Ovary (tissue), 7 donors: ENCODE measurements at regions not wholly inside any gene's neighbourhood (a gene's known extent, or its start where the extent isn't known, plus 50 kb on each side); places are given as distances from the start of the nearest gene placed in this dataset.

Experiments used
- DNase-seq, 5 donors: peaks; one replicate each; pipeline ENCODE4 v3.0.0-alpha.2; 2019 to 2020
- H3K27ac ChIP-seq, 2 donors: fragments of 200-600 bp; one replicate each; pipeline versions ENCODE4 v1.5.1 to v1.8.0; 2019 to 2022
- H3K27me3 ChIP-seq: fragments of 200-600 bp; one replicate; pipeline ENCODE4 v1.8.0; 2022
- H3K36me3 ChIP-seq: fragments of 200-600 bp; sonication (generic); one replicate; pipeline ENCODE4 v1.5.1; 2019
- H3K4me1 ChIP-seq: one replicate; pipeline ENCODE4 v1.8.1; 2013; ENCODE audit warnings: mild to moderate bottlenecking, moderate library complexity; ENCODE audit not compliant: insufficient read depth
- H3K4me3 ChIP-seq: fragments of 200-600 bp; sonication (generic); one replicate; pipeline ENCODE4 v1.5.1; 2017
- H3K9me3 ChIP-seq, 2 donors: fragments of 200-600 bp in 1 of 2; sonication (generic) in 1 of 2; one replicate each; pipeline versions ENCODE4 v1.5.1 to v1.8.1; 2013 to 2019; ENCODE audit warnings: mild to moderate bottlenecking in 1 of 2, moderate library complexity in 1 of 2
- EP300 ChIP-seq: sonication (generic); formaldehyde crosslinking; IDR thresholded peaks from one replicate; pipeline ENCODE4 v1.6.1; 2017; ENCODE audit warnings: antibody characterized with exemption
- POLR2A ChIP-seq: fragments of 450-650 bp; IDR thresholded peaks from one replicate; pipeline ENCODE4 v1.6.1; 2017; ENCODE audit warnings: antibody characterized with exemption, mild to moderate bottlenecking, moderate library complexity
- WGBS, 3 donors: extraction: QIAGEN DNeasy Blood & Tissue Kit in 1 of 3; methylation state at CpG; one replicate each; pipeline versions ENCODE4 v1.1.5 to v1.1.7; 2013 to 2017; 5-methylcytosine and 5-hydroxymethylcytosine counted together
- intact Hi-C, 4 donors: fragments of 100-400 bp; cut with DNase I; formaldehyde crosslinking; loops; one replicate each; pipeline versions ENCODE4 v1.11.0 to v1.15.1; 2022 to 2023
- TF ChIP-seq, protein P1 (sequence below), 3 donors: fragments of 450-650 bp in 2 of 3; fragments of 200-600 bp in 1 of 3; IDR thresholded peaks; one replicate each; pipeline versions ENCODE4 v1.5.1 to v1.8.0; 2016 to 2022; ENCODE audit warnings: antibody characterized with exemption in 3 of 3, mild to moderate bottlenecking in 1 of 3
- donor health status: DM: no; HTN: no; CAD: no; lungs with moderate emphysema.
- donor health status: DM: no; HTN: no; CAD: no.
- donor health status: Bipolar disorder and iron deficiency.
- donor health status: DM: no; HTN: no; CAD: no.
- donor health status: DM: yes; HTN: yes; CAD: no.

DNA sequence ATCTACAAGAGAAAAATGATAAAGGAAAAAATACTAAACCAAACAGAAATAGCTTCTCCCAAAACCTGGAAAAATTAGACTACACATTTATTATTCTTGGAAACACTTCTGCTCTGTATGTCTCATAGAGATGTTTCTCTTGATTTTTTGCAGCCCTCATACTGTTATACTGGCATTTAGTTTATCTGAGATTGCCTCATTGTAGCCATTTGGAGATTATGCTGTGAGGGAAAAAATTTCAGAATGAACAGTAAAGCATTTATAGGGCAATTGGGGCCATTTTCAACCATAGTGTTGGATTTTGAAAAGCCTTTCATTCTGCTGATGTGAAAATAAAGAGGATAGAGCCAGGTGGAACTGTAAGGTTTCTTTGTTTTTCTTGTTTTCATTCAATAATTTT lies 441.8 kb upstream of the RIOK2 start:
- TF ChIP-seq, protein P1, sequence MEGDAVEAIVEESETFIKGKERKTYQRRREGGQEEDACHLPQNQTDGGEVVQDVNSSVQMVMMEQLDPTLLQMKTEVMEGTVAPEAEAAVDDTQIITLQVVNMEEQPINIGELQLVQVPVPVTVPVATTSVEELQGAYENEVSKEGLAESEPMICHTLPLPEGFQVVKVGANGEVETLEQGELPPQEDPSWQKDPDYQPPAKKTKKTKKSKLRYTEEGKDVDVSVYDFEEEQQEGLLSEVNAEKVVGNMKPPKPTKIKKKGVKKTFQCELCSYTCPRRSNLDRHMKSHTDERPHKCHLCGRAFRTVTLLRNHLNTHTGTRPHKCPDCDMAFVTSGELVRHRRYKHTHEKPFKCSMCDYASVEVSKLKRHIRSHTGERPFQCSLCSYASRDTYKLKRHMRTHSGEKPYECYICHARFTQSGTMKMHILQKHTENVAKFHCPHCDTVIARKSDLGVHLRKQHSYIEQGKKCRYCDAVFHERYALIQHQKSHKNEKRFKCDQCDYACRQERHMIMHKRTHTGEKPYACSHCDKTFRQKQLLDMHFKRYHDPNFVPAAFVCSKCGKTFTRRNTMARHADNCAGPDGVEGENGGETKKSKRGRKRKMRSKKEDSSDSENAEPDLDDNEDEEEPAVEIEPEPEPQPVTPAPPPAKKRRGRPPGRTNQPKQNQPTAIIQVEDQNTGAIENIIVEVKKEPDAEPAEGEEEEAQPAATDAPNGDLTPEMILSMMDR (IDR thresholded peaks at IDR 0.05): no peak
- no peak for TF ChIP-seq EP300
- no peak for TF ChIP-seq POLR2A
- Histone ChIP-seq H3K27ac (no peak overlapping the region), H3K4me3 (no peak overlapping the region), H3K27me3 (no peaks in the 10 kb centered on the region), H3K36me3 (no peaks in the 10 kb centered on the region), H3K9me3 (no peaks in the 10 kb centered on the region), H3K4me1 (no peaks in the 10 kb centered on the region)
- intact Hi-C loops: no loop called here
- no peak for DNase-seq

DNA sequence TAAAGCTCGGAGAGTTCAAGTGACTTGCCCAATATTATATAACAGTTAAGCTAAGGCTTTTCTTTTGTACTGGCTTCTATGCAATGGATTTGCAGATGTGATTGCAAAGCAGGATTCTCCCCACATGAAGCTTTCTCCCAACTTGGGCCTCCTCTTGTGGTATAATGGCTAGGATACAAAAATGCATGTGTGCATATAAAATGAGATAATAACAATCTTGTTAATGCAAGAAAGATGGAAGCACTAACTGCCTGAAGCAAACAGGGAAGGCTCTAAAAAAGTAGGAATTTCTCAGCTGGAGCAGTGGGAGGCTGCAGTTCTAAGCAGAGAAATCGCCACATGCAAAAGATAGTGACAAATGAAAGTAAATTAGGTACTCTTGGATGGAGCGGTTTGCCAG lies 444.2 kb upstream of the RIOK2 start:
- H3K27ac ChIP-seq: no peak overlapping the region
- intact Hi-C loops: no loop called here

DNA sequence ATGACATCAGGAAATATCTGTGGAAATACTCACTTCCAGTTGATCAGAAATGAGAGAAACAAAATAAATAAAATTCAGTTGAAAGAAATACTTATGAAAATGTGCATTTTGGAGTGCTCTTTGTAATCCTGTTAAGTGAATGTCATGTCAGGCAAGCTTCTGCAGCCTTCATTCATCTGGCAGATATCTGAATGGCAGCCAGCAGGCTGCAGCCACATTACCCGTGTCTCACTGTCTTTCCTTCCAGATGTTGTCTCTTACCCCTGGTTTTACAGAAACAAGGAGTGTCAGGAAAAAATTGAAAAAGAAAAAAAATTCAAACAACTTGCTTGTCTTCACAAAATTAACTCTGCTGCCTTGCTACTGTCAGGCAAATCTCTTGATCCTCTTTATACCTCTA lies 445.0 kb upstream of the RIOK2 start:
- H3K27me3 ChIP-seq: no peaks in the 10 kb centered on the region
- H3K36me3 ChIP-seq: no peaks in the 10 kb centered on the region
- intact Hi-C loops: no loop called here
- DNase-seq: no peak
- no peaks in the 10 kb centered on the region for H3K4me1 ChIP-seq
- no peak overlapping the region for H3K27ac ChIP-seq
- 21 to 32% (median 21%) methylated on average over 1 of the region's 1 CpG for WGBS, 3 donors
- H3K4me3 ChIP-seq: no peak overlapping the region
- no peaks in the 10 kb centered on the region for H3K9me3 ChIP-seq
- TF ChIP-seq POLR2A (no peak), EP300 (no peak)
- TF ChIP-seq, protein P1 (IDR thresholded peaks at IDR 0.05): no peak

More for the DNA sequence above, 444.2 kb upstream of the RIOK2 start:
- Histone ChIP-seq H3K36me3 (no peaks in the 10 kb centered on the region), H3K9me3 (no peaks in the 10 kb centered on the region), H3K4me3 (no peak overlapping the region), H3K4me1 (no peaks in the 10 kb centered on the region), H3K27me3 (no peaks in the 10 kb centered on the region)
- WGBS, 3 donors: 74 to 79% (median 79%) methylated on average over 3 of the region's 3 CpGs
- TF ChIP-seq, protein P1 (IDR thresholded peaks at IDR 0.05): no peak
- TF ChIP-seq POLR2A (no peak), EP300 (no peak)
- no peak for DNase-seq

DNA sequence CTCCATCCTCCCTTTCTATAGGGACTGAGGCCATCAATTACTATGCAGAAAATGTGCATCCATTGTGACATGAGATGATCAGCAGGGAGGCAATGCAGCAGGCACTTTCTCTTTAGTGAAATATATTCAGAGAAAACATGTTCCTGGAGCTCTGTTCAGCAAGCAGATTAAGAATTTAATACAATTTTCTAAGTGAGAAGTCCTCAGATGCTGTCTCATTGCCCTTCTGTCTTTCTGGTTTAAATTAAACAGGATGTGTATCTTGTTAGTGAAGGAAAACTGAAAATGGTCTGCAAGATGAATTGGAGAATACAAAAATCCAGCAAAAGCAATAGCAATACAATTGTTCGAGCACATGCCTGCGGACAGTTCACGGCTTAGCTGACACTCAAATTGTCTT lies 445.8 kb upstream of the RIOK2 start:
- Histone ChIP-seq H3K9me3 (no peaks in the 10 kb centered on the region), H3K36me3 (no peaks in the 10 kb centered on the region), H3K4me1 (no peaks in the 10 kb centered on the region), H3K27ac (no peak overlapping the region), H3K27me3 (no peaks in the 10 kb centered on the region), H3K4me3 (no peak overlapping the region)
- intact Hi-C loops: no loop called here
- 72 to 77% (median 75%) methylated on average over 3 of the region's 3 CpGs for whole genome bisulfite sequencing, 3 donors
- TF ChIP-seq EP300 (no peak), POLR2A (no peak)
- TF ChIP-seq, protein P1 (IDR thresholded peaks at IDR 0.05): no peak
- DNase-seq: no peak

DNA sequence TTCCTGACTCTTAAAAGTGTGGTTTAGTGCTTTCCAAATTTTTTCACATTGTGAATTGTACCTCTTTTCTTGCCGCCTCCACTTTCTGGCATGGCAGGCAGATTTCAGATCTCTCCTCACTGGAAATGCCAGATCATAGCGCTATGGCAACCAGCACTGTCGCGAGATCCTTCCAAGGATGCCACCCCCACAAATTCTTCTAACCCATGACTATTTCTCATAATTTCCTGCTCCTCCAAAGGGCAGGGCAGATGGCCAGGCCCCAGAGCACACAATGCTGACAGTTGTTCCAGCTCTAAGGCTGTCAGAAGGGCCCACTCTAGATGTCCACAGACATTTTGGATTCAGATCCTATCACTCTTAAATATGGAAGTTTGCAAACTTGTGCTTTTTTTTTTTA lies 446.2 kb upstream of the RIOK2 start:
- Histone ChIP-seq H3K27ac (no peak overlapping the region), H3K4me1 (no peaks in the 10 kb centered on the region), H3K27me3 (no peaks in the 10 kb centered on the region), H3K4me3 (no peak overlapping the region), H3K9me3 (no peaks in the 10 kb centered on the region), H3K36me3 (no peaks in the 10 kb centered on the region)
- intact Hi-C loops: no loop called here
- DNase-seq: peak; percentile 11 to 38 (median 23)
- TF ChIP-seq, protein P1 (IDR thresholded peaks at IDR 0.05): no peak
- TF ChIP-seq EP300: no peak
- no peak for TF ChIP-seq POLR2A
- 28 to 39% (median 39%) methylated on average over 4 of the region's 4 CpGs for WGBS, 3 donors
